ENCODE measurements at regions not wholly inside any gene's neighbourhood (a gene's known extent, or its start where the extent isn't known, plus 50 kb on each side); places are given as distances from the start of the nearest gene placed in this dataset.

DNA sequence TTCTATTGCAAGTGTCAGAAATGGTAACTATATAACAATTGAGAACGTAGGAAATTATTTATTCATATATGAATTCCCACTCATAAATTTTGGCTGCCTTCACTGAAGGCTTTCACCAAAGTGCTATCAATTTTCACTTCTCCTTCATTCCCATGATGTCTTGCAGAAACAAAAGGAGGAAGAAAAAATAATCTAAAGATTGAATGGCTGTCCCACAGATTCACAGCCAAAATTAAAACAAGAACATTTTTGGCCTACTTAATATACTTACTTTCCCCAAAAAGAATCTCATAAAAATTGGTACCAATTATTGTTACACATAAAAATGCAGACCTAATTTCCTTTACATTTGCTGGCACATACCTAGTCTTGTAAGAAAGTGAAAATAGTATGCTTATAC is 616.1 kb downstream of the CD109 start:
- TF ChIP-seq, protein P1, sequence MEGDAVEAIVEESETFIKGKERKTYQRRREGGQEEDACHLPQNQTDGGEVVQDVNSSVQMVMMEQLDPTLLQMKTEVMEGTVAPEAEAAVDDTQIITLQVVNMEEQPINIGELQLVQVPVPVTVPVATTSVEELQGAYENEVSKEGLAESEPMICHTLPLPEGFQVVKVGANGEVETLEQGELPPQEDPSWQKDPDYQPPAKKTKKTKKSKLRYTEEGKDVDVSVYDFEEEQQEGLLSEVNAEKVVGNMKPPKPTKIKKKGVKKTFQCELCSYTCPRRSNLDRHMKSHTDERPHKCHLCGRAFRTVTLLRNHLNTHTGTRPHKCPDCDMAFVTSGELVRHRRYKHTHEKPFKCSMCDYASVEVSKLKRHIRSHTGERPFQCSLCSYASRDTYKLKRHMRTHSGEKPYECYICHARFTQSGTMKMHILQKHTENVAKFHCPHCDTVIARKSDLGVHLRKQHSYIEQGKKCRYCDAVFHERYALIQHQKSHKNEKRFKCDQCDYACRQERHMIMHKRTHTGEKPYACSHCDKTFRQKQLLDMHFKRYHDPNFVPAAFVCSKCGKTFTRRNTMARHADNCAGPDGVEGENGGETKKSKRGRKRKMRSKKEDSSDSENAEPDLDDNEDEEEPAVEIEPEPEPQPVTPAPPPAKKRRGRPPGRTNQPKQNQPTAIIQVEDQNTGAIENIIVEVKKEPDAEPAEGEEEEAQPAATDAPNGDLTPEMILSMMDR (IDR thresholded peaks at IDR 0.05; ENCODE audit: insufficient read depth, low read depth, low read length) = no peak
- no peak for TF ChIP-seq EZH2 (IDR thresholded peaks at IDR 0.05; ENCODE audit: insufficient read depth, low read length)

Data from astrocyte (in vitro differentiated cells and primary cell).